Sigmoid colon (tissue), 4 donors: ENCODE measurements at regions not wholly inside any gene's neighbourhood (a gene's known extent, or its start where the extent isn't known, plus 50 kb on each side); places are given as distances from the start of the nearest gene placed in this dataset.

Experiments
- POLR2AphosphoS5 ChIP-seq, 4 donors: sonication (generic); formaldehyde crosslinking; IDR thresholded peaks; one replicate each; pipeline ENCODE4 v1.6.1; 2017; ENCODE audit warnings: antibody characterized with exemption in 4 of 4
- TF ChIP-seq, protein P1 (sequence below), 4 experiments: fragments of 450-650 bp in 3 of 4; fragments of 200-600 bp in 1 of 4; IDR thresholded peaks; one replicate each; pipeline ENCODE4 v1.5.1; 2016 to 2019; ENCODE audit warnings: antibody characterized with exemption in 4 of 4, mild to moderate bottlenecking in 3 of 4, moderate library complexity in 2 of 4

DNA sequence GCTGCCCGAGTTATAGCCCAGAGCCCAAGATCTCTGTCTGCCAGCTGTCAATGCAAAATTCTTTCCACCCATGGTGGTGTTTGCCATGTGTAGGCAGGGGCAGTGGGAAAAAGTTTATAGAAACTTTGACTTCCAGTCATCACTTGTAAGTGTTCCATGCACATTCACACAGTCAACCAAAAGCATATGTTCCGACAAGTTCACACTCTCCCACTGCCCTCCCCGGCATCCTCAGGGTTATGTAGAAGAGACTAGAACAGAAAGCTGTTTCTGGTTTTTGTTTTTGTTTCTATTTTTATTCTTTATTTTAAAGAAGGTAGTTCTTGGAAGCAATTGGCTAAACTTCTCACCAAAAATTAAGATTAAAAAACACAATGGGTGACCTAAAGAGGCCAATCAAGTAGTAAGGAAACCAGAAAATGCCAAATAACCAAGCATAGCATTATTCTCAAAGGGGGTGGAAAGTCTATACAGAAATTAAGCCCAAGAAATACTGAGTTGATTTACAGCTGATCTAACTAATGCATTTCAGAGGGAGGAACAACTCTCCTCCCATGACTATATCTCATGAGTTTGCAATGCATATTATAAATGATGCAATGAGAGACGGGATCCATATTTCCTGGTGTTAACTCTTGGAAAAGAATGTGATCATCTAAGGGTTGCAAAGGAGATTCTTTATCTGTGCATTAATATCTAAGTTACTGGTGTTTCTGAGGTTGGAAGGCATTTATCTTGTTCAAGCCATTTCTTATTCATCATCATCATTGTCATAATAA is 91.5 kb upstream of the ETS2 start:
- TF ChIP-seq, protein P1, sequence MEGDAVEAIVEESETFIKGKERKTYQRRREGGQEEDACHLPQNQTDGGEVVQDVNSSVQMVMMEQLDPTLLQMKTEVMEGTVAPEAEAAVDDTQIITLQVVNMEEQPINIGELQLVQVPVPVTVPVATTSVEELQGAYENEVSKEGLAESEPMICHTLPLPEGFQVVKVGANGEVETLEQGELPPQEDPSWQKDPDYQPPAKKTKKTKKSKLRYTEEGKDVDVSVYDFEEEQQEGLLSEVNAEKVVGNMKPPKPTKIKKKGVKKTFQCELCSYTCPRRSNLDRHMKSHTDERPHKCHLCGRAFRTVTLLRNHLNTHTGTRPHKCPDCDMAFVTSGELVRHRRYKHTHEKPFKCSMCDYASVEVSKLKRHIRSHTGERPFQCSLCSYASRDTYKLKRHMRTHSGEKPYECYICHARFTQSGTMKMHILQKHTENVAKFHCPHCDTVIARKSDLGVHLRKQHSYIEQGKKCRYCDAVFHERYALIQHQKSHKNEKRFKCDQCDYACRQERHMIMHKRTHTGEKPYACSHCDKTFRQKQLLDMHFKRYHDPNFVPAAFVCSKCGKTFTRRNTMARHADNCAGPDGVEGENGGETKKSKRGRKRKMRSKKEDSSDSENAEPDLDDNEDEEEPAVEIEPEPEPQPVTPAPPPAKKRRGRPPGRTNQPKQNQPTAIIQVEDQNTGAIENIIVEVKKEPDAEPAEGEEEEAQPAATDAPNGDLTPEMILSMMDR (IDR thresholded peaks at IDR 0.05) = no peak
- TF ChIP-seq POLR2AphosphoS5 (IDR thresholded peaks at IDR 0.05) = no peak
